GM18909 (cell line): ENCODE measurements at regions not wholly inside any gene's neighbourhood (a gene's known extent, or its start where the extent isn't known, plus 50 kb on each side); places are given as distances from the start of the nearest gene placed in this dataset.
"Not testable (repeated sequence)": the region's sequence is repeated elsewhere in the genome, so short reads cannot be mapped to it uniquely, and the experiment has no call there.

Experiments
- ATAC-seq: cut with Tn5 transposase; IDR thresholded peaks from one replicate; pipeline ENCODE4 v1.9.1; 2021; ENCODE audit warnings: mild to moderate bottlenecking; ENCODE audit not compliant: unreplicated experiment, poor library complexity

GRCh38 chr4:26226629-26227376, 94.0 kb upstream of the RBPJ start:
- ATAC-seq = no peak

DNA sequence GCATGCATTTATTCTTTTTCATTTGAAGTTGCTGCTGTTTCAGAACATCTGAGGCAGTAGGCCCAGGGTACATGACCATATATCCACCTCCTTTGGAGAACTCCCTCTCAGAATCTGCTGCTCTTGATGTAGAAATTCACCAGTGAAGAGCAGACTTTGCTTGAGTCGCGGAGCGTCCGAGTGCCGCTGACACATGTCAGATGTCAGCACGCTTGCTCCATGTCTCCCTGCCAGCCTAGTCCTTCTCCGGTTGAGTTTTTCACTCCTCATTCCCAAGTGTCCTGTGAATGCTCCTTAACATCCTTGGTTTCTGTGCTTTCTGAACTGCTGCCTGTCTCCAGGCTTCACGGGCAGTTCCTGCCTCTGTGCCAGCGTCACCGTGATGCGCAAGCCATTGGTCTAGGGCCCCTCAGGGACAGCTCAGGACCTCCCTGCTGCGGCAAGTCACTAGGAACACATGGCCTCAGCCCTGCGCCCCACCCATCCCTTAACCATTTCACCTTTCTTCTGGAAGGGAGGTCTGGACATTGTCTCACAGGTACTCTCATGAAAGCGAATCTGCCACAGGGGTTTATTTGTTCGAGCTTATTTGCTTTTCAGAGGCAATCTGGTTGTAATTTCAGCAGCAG, 93.1 kb upstream of the RBPJ start:
- no peak for ATAC-seq

GRCh38 chr4:26228883-26229282, 91.9 kb upstream of the RBPJ start:
- no peak for ATAC-seq

GRCh38 chr4:26229974-26230373, 90.8 kb upstream of the RBPJ start:
- ATAC-seq = no peak

- no peak for ATAC-seq
Observed at GRCh38 chr4:26233350-26233749, 87.5 kb upstream of the RBPJ start.

GRCh38 chr4:26235500-26235899, 85.3 kb upstream of the RBPJ start:
- ATAC-seq = no peak

- no peak for ATAC-seq
Observed at GRCh38 chr4:26237916-26238315, 82.9 kb upstream of the RBPJ start.

DNA sequence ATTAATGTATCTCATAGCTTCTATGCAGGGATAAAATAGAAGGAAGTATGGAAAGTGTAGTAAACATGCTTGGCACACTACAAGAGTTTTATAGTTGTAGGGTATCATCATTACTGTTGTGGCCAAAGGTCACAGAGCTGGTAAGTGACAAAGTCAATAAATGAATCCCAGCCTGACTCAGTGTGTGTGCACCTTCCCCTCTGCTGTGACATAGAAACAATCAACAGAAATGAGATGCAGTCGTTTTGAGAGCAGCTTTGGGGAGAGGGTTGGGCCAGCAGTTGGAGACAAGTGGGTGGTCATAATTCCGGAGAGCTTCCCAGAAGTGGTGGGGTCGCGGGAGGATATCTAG, 82.4 kb upstream of the RBPJ start:
- ATAC-seq = no peak

DNA sequence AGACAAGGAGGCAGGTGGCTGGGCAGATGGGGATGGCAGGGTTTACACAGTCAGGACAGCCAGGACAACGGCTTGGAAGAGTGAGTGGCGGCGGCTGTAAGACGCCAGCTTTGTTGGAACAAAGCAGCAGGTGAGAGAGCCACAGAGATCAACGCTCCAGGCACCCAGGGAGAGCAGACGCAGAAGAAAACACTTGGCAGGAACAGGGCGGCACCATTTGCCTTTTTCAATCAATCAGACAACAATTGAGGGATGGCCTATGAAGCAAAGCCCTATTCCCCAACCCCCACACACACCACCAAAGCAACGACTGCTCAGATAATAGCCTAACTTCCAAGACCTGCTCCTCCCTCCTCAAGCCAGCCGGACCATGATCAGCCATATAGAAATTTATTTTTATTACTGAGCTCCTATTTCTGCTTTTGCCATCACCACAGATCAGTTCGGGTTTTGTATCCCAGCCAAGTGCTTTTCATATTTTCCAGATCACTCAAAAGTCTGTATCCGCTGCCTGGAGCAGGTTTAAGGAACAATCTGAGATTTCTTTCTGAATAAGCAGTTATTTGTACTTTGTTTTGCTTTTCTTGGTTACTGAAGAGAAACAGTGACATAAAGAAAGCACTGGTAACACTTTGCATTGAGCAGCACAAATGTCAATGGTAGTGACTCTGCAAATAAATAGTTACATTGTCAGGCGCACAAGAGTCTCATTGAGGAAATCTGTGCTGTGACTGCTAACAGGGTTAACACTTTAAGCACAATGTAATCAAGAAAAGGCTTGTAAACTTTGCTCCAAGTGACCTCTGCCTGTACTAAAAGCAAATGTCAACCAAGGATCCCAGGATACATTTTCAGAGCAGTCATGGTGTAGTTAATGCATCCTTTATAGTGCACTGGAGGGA, 81.8 kb upstream of the RBPJ start:
- no peak for ATAC-seq

DNA sequence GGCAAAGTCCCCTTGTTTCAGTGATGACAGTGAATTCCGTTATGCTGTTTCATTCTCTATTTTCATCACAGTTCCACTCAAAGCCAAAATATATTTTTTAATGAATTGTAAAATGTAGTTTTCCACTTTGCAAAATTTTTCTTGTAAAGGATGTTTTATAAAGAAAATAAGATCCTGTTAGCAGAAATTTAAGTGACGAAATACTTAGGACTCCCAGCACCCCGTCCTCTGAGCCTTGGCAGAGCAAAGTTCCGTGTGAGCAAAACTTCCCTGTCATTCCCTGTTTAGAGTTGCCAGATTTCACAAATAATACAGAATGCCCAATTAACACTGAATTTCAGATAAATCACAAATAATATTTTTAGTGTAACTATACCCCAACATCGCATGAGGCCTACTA, 81.0 kb upstream of the RBPJ start:
- no peak for ATAC-seq

DNA sequence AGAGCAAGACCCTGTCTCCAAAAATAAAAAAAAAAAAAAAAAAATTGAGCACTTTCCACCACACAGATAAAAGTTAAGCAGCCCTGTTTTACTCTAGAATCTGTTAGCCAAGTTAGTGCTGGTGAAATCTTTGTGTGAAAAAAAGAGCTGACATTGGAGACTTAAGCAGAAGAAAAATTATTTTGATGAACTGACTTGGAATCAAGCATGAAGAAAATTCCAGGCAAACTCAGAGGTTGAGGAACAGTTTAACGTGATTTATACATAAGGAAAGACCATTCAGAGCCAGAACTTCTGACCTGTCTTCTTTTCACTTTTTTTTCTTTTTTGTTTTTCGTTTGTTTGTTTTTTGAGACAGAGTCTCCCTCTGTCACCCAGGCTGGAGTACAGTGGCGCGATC, 79.6 kb upstream of the RBPJ start:
- no peak for ATAC-seq

DNA sequence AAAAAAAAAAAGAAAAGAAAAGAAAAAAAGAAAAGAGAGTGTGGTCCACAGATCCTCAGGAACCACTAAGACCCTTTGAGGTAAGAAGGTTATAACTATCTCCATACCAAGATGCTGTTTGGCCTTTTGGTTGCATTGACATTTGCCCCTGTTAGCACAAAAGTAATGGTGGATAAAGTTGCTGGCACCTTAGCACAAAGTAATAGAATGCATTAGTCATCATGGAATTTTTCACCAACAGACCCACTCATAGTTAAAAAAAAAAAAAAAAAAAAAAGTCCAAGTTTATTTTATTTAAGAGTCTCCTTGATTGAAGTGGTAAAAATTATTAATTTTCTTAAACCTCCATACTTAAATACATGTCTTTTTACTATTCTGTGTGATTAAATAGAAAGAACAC, 78.4 kb upstream of the RBPJ start:
- ATAC-seq = no peak

GRCh38 chr4:26244138-26244537, 76.7 kb upstream of the RBPJ start:
- ATAC-seq = not testable (repeated sequence)

- ATAC-seq = no peak
Observed at GRCh38 chr4:26248647-26249046, 72.2 kb upstream of the RBPJ start.

- ATAC-seq = peak; percentile 97
Observed at GRCh38 chr4:26252349-26253025, 68.3 kb upstream of the RBPJ start.

DNA sequence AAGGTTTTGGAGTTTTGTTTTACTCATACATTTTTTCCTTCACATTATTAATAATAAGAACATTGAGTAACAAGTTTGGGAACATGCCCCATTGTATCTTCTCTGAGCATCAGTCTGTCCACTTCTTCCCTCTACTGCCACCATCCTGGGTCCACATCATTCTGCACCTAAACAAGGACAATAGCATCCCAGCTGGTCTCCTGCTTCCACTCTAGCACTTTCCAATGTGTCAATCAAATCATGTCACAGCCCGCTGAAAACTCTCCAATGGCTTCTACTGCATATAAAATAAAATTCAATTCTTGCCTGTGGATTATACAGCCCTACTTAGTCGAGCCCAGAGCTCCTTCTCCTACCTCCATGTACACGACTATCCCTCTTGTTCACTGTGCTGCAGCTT, 66.8 kb upstream of the RBPJ start:
- no peak for ATAC-seq

DNA sequence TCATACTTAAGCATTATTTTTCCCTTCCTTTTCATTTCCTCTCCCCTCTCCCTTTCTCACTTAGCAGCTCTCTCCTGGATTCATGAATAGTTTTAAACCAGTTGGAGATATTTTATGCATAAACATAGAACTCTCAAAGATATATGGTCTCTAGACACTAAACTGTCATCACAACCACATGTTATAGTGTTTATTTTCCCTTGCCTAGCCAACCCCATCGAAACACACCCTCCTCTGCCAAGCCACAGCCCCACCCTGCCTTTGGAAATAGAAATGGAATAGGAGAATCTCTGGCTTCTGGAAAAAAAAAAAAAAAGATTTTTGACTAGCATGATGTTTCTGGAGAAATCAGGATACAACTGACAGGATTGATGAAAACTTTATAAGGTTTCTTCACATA, 64.8 kb upstream of the RBPJ start:
- no peak for ATAC-seq

- ATAC-seq = not testable (repeated sequence)
Observed at GRCh38 chr4:26257444-26257843, 63.4 kb upstream of the RBPJ start.

- peak; percentile 66 for ATAC-seq
Observed at GRCh38 chr4:26257850-26258249, 63.0 kb upstream of the RBPJ start.

- no peak for ATAC-seq
Observed at GRCh38 chr4:26260571-26260970, 60.2 kb upstream of the RBPJ start.

DNA sequence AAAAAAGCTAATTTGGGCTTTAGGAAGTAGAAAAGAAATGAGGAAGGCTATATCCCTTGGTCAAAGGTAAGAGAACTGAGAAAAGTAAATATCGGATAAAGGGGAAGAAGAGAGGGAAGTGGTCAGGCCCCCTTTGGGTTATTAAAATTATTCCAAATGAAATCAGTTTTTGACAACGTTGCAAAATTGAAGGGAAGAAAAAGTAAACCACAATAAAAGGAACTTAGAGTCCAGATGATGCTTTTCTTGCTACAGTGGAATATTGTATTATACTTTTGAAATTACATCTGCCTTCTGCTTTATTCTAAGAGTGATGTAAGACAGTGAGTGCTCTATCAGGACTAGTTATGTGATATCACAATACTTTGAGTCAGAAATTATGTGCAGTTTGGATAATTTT, 59.4 kb upstream of the RBPJ start:
- no peak for ATAC-seq
